GM21447 (cell line): ENCODE measurements at regions not wholly inside any gene's neighbourhood (a gene's known extent, or its start where the extent isn't known, plus 50 kb on each side); places are given as distances from the start of the nearest gene placed in this dataset.
"Not testable (repeated sequence)": the region's sequence is repeated elsewhere in the genome, so short reads cannot be mapped to it uniquely, and the experiment has no call there.

Experiments used
- ATAC-seq: cut with Tn5 transposase; IDR thresholded peaks from one replicate; pipeline ENCODE4 v1.9.1; 2021; ENCODE audit not compliant: unreplicated experiment

DNA sequence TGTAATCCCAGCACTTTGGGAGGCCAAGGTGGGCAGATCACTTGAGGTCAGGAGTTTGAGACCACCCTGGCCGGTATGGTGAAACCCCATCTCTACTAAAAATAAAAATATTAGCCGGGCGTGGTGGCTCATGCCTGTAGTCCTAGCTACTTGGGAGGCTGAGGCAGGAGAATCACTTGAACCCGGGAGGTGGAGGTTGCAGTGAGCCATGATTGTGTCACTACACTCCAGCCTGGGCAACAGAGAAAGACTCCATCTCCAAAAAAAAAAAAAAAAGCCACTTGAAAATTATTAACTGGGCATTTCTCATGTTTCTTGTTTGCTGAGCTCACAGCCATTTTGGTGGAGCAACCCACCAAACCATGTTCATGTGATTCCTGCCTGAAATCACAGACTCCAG lies 131.1 kb upstream of the LPP start:
- not testable (repeated sequence) for ATAC-seq

DNA sequence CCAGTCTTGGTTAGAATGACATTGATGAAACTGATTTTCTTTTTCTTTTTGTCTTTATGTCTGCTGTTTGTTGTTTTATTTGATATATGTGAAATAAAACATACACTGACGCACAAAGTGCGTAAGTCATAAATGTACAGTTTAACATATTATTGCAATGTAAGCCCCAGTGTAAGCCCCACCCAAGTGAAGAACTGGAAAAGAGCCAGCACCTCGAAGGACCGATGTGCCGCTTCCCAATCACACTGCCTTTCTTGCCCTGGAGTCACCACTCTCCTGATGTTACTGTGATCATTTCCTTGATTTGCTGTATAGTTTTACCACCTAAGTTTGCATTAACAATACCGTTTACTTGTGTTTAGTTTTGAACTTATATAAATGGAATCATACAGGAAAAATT lies 128.4 kb upstream of the LPP start:
- ATAC-seq = no peak

DNA sequence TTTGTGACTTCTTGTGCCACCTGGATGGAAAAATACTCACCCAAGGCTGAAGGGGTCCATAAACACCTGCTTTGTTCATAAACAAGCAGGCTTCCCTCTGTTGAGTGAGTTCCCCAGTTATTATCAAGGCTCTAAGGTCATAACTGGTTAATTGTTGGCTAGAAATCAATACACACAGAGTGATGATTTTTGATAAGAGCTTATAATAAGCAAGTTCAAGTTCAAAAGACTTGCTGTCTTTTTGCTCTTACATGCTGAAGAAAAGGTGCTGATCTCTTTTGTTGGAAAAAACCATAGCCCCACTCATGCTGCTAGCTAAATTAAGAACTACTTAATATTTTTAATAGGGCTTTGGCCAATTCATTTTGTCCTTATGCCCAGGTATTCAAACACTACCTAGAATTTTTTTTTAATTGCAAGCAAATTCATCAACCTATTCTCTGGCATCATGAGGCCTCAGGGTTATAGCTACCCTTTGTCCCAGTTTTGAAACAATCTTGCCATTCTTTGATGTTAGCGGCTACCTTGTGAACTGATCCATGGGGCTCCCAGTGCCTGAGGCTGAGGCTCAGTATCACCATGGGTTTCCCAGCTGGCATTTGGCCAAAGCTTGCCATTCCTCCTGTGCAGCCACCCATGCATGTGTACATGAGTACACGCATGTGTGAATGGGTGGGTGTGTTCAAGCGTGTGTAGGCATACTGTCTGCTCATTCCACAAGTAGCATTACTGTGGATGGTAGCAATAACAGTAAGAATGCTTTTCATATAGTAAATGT lies 127.6 kb upstream of the LPP start:
- ATAC-seq = no peak

DNA sequence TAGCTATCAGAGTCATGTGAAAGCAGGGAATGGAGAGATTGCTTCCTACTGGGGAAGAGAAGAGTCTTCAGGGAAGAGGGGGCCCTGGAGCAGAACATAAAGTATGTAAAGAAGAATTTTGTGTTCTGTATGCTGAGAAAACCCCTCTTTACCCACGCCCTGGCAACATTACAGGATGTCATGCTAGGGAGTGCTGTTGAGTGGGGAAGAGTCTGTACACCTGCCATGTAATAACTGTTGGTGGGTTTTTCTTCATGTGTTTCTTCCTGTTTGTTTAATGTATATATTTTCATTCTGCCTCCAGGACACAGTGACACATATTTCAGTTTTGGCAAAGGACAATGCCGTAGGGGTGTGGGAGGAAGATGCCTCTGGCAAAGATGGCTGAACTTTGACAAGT lies 122.8 kb upstream of the LPP start:
- no peak for ATAC-seq

DNA sequence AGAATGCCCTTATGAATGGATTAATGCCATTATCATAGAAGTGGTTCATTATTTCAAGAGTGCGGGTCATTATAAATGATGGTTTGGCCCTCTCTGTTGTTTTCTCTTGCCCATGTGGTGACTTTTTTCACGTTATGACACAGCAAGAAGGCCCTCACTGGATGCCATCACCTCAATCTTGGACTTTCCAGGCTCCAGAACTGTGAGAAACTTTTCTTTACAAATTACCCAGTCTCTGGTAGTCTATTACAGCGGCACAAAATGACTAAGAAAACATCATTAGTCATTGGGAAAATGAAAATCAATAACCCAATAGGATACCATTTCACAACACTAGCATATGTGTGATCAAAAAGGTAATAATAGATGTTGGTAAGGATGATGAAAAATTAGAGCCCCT lies 119.0 kb upstream of the LPP start:
- ATAC-seq = no peak

DNA sequence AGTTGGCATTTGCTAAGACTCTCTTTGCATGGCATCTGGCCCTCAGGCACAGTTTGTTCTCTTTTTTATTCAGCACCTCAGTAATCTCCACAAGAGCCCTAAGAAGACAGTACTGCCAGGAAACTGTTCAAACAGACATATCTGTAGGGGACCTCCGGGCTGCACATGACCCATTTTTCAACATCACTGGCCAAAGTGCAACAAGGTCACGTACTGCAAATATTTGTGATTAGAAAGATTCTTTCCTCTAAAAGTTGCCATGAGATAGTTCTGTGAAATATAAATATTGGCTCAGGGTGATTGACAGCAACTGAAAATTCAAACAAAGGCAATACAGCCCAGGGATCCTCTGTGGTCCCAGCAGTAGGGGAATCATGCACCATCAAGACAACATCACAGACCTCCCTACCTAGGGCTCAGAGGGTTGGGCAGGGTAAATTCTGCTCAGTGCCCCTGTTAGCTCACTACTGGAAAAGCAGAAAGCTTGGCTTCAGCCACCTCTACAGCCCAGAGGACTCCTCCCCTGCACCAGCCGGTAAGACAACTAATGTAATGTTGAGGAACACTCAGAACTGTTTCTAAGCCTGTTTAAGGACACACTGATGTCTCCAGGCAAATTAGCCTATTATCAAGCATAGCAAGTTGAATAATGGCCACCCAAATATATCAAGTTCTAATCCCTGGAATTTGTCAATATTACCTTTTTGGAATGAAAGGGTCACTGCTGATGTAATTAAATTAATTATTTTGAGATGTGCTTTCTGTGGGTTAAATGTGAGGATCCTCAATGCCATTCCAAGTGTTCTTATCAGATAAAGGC lies 117.4 kb upstream of the LPP start:
- no peak for ATAC-seq

DNA sequence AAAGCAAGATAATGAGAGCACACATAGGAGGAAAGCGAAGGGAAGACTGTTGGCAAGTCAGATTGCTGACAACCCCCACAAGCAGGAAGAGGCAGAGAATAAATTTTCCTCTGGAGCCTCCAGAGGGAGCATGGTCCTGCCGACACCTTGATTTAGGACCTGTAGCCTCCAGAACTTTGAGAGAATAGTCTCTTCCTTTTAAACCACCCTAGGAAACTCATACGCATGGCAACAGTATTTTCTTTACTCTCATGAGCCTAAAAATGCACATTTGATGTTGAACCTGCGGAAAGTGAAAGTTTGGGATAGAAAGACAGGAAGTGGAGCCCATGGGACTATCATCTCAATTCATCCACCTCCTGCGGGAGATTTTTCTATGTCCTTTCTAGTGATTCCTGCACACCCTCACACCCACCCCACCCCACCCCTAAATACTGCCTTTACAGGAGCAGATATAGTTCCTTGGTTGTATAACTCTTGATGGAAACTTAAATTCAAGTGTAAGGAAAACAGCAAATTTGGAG lies 116.7 kb upstream of the LPP start:
- ATAC-seq = no peak

DNA sequence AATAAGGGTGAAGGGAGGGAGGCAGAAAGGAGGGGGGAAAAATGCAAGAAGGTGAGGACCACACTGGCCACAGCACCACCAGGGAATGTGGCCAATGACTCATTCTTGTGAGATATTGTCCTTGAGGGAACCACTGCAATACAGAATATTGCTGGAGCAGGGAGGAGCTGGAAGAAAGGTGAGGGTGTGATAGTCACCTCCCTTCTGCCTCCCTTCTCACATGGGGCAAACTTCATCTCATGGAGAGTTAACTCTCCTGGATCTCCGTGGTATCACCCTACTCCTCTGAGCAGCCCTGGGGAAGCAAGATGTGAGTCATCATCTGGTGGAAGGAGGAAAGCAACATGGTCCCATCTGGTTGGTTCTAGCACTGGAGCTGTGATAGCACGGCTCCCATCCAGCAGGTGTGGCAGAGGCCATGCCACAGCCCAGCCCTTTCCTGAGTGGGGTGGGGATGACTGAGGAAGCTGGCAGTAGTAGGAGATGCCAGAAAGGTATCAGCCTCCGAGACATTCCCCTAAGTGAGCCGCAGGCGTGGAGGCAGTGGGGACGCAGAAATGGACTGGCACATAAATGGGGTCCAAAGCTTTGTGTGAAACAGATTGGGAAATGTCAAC lies 115.9 kb upstream of the LPP start:
- ATAC-seq = no peak

DNA sequence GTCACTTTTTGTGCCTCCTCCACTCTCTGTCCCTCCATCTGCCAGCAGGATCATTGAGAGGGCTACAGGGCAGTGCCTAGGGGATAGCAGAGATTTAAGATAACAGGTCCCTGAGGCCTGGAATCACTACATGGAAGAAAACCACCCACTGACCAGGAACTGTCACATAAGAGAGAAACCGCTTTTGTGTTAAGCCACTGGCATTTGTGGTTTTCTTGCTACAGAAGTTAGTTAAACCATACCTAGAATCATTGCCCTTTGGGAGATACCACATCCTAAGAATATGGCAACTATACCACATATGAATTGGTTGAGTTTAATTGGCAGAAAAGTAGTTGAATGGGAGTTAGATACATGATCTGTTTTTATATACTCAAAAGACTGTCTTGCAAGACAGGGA lies 112.8 kb upstream of the LPP start:
- ATAC-seq = no peak

DNA sequence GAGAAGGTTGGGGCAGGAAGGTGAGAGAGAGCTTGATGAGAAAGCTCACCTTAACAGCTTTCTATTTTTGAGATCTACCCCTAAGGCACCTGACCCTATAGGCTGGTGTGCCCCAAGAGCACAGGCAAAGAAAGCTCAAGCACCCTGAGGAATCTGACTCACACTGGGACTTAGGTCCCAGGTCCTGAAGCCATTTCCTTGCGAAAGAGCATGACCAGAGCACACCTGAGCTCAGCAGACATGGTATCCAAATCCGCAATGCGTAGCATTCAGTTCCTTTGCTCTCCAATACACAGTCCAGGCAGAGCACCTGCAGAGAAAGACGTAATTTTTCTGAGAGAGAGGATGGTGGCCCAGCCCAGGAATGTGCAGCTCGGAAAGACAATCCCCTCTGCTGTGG lies 112.1 kb upstream of the LPP start:
- ATAC-seq = no peak

DNA sequence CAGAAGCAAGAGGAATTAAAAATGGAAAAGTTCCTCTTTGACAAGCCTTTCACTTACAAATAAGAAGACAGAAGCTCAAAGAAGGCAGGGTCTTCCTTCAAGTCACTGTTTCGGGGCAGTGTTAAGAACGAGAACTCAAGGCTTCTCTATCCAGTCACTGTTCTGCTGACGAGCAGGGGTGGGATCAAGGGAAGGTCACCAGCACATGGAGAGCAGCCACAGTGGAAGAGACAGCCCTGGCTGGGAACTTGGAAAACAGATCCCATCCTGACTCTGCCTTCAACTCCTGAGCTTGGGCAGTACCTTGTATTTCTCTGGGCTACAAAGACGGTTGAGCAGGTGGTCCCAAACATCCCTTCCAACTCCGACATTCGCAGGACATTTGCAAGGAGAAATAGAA lies 111.5 kb upstream of the LPP start:
- no peak for ATAC-seq

DNA sequence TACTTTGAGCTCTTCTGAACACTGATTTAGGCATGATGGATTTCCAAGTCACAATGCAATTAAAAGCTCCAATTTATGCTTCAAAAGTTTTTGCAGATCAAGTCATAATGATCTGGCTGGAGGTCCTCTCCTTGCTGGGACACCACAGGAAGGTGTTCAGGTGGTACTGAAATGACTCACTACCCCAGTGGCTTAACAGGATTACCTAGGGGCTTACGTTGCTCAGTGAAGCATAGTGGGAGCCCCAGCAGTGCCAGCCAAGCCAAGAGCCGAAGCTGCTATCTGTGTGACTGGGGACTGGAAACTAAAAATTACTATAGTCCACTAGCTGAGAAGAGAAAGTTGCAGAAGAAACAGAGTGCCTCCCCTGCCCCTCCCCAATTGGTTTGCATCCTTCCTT lies 110.1 kb upstream of the LPP start:
- ATAC-seq = no peak

DNA sequence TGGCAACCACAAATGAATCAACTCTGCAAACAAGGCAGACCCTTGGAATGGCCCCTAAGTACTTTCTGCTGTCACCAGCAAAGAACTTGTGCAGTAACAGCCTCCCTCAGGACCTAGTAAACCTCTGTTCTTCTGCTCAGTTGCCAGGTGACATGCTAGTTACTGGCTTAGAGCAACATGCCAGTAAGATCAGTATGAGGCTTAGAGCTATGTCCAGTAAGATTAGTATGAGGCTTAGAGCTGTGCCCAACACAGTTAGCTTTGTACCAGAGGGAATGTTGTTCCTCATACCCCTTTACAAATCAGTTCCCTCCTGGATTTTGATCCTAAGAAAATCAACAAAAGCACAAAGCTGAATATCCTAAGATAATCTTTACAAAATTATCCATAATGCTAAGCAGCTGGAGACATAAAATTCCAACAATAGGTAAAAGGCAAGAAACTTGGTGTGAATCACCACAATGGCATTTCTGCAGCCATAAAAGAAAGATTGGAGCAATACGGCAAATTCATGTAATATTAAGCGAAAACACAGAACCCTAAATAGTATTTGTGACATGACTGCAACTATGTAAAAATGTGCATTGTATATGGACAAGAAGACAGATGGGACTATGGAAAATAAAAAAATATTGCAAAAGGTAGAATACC lies 107.3 kb upstream of the LPP start:
- no peak for ATAC-seq

DNA sequence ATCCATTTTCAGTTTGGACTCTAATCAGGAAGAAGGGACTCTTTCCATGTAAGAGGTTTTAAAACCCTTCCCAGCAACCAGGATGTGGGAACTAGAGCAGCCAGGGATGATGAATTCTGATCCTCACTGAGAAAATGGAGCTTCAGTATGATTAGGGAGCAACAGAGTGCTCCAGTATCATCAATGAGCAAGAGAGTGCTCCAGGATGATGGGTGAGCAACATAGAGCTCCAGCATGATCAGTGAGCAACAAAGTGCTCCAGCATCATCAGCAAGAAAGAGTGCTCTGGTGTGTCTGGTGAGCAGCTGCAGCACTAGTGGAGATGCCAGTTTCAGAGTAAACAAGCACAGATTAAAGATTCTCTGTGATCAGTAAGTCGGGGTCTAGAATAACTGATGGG lies 106.4 kb upstream of the LPP start:
- ATAC-seq = no peak

DNA sequence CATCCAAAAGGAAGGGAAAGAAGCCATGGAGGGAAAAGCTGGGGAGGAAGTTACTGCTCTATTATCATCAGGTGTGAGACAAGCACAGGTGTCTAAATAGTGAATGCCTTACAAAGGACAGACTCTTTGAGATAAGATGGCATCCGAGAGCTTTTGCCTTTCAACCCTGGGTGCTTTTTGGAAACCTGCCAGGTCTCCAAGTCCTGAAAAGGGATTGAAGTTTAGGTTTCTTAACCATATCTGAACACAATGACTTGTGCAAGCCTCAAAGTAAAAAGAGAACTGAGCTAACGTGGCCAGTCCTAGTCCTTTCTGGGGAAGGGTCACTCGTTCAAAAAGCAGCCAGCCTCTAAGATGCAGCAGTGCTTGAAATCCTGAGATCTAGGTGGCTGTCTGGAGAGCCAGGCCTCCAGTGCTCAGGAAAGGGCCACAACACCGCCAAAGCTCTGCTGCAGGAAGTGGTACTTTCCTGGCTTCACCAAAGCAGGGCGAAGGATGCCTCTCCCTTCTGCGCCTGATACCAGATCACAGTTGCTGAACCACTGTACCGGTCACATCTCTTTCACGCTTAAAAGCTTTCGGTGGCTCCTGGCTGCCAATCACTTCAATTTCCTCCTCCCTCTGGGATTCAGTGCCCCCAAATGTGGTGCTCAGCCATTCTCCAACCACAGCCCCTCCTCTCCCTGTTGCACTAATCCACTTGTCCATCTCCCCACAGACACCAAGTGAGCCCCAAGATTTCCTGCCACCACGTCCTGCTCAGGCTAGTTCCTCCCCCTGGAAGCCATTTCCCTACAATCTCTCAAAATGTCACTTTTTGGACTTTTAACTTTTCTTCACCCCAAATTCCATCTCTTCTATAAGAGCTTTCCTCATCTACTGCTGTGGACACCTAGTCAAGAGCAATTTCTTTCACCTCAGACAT lies 104.1 kb upstream of the LPP start:
- no peak for ATAC-seq

DNA sequence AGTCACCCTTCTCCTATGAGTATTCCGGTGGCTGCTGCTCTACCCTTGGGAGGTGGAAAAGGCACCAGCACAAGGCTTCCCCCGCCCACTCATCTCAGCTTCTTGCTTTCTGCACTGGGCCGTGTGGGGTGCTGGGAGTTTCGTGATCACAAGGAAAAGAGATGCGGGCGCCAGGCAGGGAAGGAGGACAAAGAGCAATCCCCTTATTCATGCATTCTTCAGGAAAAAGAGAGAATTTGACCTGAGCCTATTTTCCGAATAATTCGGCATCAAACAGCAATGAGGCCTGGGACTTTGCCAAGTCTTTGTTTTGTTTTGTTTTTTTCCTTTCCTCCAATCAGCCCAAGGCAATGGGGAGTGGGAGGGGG lies 102.2 kb upstream of the LPP start:
- ATAC-seq = no peak

DNA sequence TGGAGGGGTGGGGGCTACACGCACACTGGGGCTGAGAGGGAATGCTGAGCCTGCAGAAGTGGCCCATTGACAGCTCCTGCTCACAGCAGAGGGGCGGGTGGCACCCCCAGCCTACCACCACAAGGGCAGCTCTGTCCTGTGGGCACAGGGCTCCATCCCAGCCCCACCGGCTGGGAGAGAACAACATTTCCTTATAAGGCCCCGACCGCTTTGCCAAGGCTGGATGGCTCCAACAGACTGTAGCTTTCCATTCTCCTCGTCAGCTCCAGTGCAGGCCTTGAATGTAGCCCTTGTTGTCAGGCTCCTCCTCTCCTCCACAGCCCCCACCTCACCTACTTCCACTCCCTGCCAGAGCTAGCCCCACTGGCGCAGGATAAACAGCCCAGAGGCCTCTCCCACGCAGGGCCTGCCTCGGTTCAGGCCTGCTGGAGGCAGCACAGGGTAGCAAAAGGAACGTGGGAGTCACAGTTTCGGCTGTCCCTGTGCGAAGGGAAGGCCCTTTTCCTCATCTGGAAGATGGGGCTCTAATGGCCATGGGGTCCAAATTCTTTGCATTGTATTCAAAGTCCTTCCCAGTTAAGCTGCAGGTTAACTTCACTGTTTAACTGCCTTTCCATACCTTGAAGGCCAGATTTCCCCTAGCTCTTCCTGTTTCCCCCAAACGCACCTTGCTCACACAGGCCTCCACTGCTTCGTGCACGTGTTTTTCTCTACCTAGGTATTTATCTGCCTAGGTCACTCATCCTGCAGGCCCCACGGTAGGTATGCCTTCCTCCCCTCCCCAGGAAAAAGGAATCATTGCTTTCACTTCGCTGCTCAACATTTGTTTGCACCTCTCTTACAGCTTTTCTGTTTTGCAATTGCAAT lies 101.6 kb upstream of the LPP start:
- ATAC-seq = no peak

DNA sequence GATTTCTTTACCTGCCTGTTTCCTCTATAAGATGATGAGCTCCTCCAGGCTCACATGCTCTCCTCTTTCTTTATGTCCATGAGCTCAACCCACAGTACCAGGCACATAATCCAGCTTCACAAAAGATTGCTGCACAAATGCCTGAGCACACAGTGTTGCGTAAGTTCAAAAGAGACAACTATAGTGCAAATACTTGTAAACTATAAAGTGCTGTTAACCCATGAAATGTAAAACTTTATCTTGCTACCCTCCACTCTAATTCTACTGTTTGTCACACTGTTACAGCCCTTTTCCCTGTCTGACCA lies 101.0 kb upstream of the LPP start:
- ATAC-seq = no peak

DNA sequence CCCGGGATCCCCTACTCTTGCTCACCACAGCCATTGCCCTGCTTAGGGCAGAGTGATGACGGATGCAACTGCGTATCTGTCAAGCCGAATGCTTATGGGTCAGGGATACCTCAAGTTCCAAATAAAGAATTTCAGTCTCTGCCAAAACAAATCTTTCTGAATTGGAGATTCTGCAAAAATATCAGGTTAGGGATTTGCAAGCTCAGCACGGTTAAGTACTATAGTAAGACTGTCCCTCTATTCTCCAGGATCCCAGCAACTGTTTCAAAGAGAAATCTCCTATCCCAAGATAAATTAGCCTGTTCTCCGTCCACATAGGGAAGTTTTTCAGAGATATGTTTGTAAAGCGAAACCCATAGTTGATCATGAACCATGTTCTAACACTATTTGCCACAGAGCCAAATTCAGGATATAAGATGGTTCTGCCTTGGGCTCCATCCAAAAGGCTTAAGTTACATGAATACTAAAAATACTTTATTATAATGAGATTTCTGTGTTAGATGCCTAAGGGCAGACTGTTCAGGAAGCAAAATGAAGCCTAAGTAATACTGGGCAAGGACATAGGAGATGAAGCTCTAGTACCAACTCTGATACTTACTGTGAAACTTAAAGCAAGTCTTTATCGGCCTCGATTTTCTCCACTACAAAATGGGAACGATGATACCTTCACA lies 100.1 kb upstream of the LPP start:
- ATAC-seq = no peak
